ENCODE measurements at regions not wholly inside any gene's neighbourhood (a gene's known extent, or its start where the extent isn't known, plus 50 kb on each side); places are given as distances from the start of the nearest gene placed in this dataset.
"Not testable (repeated sequence)": the region's sequence is repeated elsewhere in the genome, so short reads cannot be mapped to it uniquely, and the experiment has no call there.

DNA sequence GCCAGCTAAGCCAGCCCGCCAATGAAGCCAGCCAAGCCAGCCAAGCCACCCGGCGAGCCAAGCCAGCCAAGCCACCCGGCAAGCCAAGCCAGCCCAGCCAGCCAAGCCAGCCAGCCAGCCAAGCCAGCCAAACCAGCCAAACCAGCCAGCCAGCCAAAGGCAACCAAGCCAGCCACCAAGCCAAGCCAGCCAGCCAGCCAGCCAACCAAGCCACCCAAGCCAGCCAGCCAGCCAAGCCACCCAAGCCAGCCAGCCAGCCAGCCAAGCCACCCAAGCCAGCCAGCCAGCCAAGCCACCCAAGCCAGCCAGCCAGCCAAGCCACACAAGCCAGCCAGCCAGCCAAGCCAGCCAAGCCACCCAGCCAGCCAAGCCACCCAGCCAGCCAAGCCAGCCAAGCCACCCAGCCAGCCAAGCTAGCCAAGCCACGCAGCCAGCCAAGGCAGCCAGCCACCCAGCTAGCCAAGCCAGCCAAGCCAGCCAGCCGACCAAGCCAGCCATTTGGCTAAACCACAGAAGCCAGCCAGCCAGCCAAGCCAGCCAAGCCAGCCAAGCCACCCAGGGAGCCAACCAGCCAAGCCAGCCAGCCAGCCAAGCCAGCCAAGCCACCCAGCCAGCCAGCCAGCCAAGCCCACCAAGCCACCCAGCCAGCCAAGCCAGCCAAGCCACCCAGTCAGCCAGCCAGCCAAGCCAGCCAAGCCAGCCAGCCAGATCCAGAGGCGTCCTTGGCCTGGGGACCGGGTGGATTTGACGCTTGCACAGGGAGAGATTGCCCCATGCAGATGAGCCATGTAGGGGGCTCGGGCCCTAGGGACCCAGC lies 198.0 kb downstream of the GOLGA6L6 start:
- TF ChIP-seq USF2 (IDR thresholded peaks at IDR 0.05; ENCODE audit: low read depth, low read length); CHD1 (IDR thresholded peaks at IDR 0.05; ENCODE audit: low read depth, low read length); MXI1 (IDR thresholded peaks at IDR 0.05; ENCODE audit: borderline replicate concordance, low read depth, low read length); RFX5 (IDR thresholded peaks at IDR 0.05; ENCODE audit: low read depth, low read length); CEBPB (IDR thresholded peaks at IDR 0.05; ENCODE audit: low read depth, low read length); POLR2A (IDR thresholded peaks at IDR 0.05; ENCODE audit: low read depth, low read length); RAD21 (IDR thresholded peaks at IDR 0.05; ENCODE audit: low read length); RCOR1 (IDR thresholded peaks at IDR 0.05; ENCODE audit: insufficient replicate concordance, low read length); ELK1 (IDR thresholded peaks at IDR 0.05; ENCODE audit: borderline replicate concordance, low read depth, low read length); SMC3 (IDR thresholded peaks at IDR 0.05; ENCODE audit: low read depth, low read length); NFE2L2 (IDR thresholded peaks at IDR 0.05; ENCODE audit: low read depth, low read length); MAFK (IDR thresholded peaks at IDR 0.05; ENCODE audit: low read depth, low read length): not testable (repeated sequence)
- TF ChIP-seq, protein P1, sequence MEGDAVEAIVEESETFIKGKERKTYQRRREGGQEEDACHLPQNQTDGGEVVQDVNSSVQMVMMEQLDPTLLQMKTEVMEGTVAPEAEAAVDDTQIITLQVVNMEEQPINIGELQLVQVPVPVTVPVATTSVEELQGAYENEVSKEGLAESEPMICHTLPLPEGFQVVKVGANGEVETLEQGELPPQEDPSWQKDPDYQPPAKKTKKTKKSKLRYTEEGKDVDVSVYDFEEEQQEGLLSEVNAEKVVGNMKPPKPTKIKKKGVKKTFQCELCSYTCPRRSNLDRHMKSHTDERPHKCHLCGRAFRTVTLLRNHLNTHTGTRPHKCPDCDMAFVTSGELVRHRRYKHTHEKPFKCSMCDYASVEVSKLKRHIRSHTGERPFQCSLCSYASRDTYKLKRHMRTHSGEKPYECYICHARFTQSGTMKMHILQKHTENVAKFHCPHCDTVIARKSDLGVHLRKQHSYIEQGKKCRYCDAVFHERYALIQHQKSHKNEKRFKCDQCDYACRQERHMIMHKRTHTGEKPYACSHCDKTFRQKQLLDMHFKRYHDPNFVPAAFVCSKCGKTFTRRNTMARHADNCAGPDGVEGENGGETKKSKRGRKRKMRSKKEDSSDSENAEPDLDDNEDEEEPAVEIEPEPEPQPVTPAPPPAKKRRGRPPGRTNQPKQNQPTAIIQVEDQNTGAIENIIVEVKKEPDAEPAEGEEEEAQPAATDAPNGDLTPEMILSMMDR (conservative IDR thresholded peaks at IDR 0.05; ENCODE audit: low read depth, low read length), result not testable (repeated sequence)
